Stomach (tissue), 8 donors: ENCODE measurements at regions not wholly inside any gene's neighbourhood (a gene's known extent, or its start where the extent isn't known, plus 50 kb on each side); places are given as distances from the start of the nearest gene placed in this dataset.
A peak's percentile ranks its signal among the peaks of the same experiment; 100 is the strongest.

ENCODE experiments used
- DNase-seq, 2 donors: peaks; one replicate each; pipeline versions ENCODE4 v3.0.0 to v3.0.0-alpha.2; 2013 to 2019
- H3K27ac ChIP-seq, 5 donors: fragments of 200-600 bp in 4 of 5; sonication (generic) in 4 of 5; one replicate each; pipeline ENCODE4 v1.5.1; 2013 to 2019; ENCODE audit warnings: mild to moderate bottlenecking in 1 of 5, moderate library complexity in 1 of 5
- H3K27me3 ChIP-seq, 3 donors: fragments of 200-600 bp; sonication (generic); one replicate each; pipeline ENCODE4 v1.5.1; 2017 to 2019; ENCODE audit warnings: mixed run types in 1 of 3
- H3K36me3 ChIP-seq, 4 donors: fragments of 200-600 bp; sonication (generic); 1 replicate in 3 of 4; 2 replicates in 1 of 4; pipeline ENCODE4 v1.5.1; 2016 to 2019
- H3K4me1 ChIP-seq, 4 donors: fragments of 200-600 bp; sonication (generic); one replicate each; pipeline ENCODE4 v1.5.1; 2016 to 2019
- H3K4me3 ChIP-seq, 4 donors: fragments of 200-600 bp; sonication (generic) in 3 of 4; one replicate each; pipeline ENCODE4 v1.5.1; 2016 to 2019; ENCODE audit warnings: mild to moderate bottlenecking in 1 of 4
- H3K9me3 ChIP-seq, 4 donors: fragments of 200-600 bp; sonication (generic); one replicate each; pipeline ENCODE4 v1.5.1; 2016 to 2019
- EP300 ChIP-seq: sonication (generic); formaldehyde crosslinking; IDR thresholded peaks from one replicate; pipeline ENCODE4 v1.6.1; 2017; ENCODE audit warnings: antibody characterized with exemption
- POLR2A ChIP-seq, 4 donors: fragments of 450-650 bp; IDR thresholded peaks; one replicate each; pipeline ENCODE4 v1.6.1; 2016; ENCODE audit warnings: antibody characterized with exemption in 4 of 4, control low read depth in 2 of 4, mild to moderate bottlenecking in 1 of 4, moderate library complexity in 1 of 4
- POLR2AphosphoS5 ChIP-seq, 3 donors: sonication (generic); formaldehyde crosslinking; IDR thresholded peaks; one replicate each; pipeline ENCODE4 v1.6.1; 2016; ENCODE audit warnings: antibody characterized with exemption in 3 of 3
- WGBS, 5 donors: extraction: QIAGEN DNeasy Blood & Tissue Kit in 3 of 5; methylation state at CpG; one replicate each; pipeline versions ENCODE4 v1.1.5 to v1.1.7; 2013 to 2018; 5-methylcytosine and 5-hydroxymethylcytosine counted together
- intact Hi-C: fragments of 100-400 bp; cut with DNase I; formaldehyde crosslinking; loops from one replicate; pipeline ENCODE4 v1.15.1; 2023; ENCODE audit warnings: low total_unique reads
- TF ChIP-seq, protein P1 (sequence below), 7 experiments: fragments of 450-650 bp in 4 of 7; fragments of 200-600 bp in 3 of 7; sonication (generic) in 3 of 7; IDR thresholded peaks; one replicate each; pipeline ENCODE4 v1.5.1; 2016 to 2019; ENCODE audit warnings: antibody characterized with exemption in 7 of 7, control low read depth in 2 of 7, mild to moderate bottlenecking in 1 of 7
- donor health status: healthy with polysubstance abuse.
- donor health status: Bipolar disorder and iron deficiency.
- donor health status: healthy.

DNA sequence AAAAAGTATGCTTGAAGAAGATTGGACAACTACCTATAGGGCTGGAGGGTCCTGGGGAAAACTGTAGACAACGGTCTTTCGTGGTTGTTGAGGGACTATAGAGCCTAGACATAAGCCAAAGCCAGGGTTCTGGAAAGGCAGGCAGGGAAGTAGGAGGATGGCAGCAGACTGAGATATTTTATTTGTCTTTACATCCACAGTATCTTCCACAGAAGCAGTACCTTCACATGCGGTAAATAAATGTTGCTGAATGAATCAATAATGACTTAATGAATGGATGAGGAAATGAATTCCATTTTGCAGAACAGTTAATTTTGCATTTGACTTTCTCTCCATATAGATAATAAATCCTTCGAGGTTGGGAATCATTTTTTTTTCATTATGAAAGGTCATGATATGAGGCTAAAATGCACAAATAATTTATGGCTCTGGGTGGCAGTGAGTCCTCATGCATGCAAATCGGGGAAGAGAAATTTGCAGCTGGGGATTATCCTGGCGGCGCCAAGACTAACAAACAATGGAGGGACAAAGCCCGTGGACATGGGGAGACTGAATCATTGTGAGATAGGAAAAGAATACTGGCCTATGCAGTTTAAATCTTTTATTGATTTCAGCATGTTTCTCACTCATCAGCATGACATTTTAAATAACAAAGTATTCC, 102.0 kb downstream of the ERCC5 start:
- no peaks in the 10 kb centered on the region for H3K36me3 ChIP-seq
- DNase-seq, result peak in 1 of 2 donors; percentile 51
- TF ChIP-seq POLR2A (IDR thresholded peaks at IDR 0.05) (no peak), POLR2AphosphoS5 (IDR thresholded peaks at IDR 0.05) (no peak), EP300 (no peak)
- TF ChIP-seq, protein P1, sequence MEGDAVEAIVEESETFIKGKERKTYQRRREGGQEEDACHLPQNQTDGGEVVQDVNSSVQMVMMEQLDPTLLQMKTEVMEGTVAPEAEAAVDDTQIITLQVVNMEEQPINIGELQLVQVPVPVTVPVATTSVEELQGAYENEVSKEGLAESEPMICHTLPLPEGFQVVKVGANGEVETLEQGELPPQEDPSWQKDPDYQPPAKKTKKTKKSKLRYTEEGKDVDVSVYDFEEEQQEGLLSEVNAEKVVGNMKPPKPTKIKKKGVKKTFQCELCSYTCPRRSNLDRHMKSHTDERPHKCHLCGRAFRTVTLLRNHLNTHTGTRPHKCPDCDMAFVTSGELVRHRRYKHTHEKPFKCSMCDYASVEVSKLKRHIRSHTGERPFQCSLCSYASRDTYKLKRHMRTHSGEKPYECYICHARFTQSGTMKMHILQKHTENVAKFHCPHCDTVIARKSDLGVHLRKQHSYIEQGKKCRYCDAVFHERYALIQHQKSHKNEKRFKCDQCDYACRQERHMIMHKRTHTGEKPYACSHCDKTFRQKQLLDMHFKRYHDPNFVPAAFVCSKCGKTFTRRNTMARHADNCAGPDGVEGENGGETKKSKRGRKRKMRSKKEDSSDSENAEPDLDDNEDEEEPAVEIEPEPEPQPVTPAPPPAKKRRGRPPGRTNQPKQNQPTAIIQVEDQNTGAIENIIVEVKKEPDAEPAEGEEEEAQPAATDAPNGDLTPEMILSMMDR (IDR thresholded peaks at IDR 0.05), result no peak
- intact Hi-C loops, result no loop called here
- no peaks in the 10 kb centered on the region for H3K4me1 ChIP-seq
- H3K4me3 ChIP-seq, result no peak overlapping the region
- WGBS, 5 donors, result 45 to 53% (median 49%) methylated on average over 8 of the region's 8 CpGs
- no peak overlapping the region for H3K27ac ChIP-seq
- no peaks in the 10 kb centered on the region for H3K27me3 ChIP-seq
- peaks cover 0 to 4% (median 2%) of the 10 kb centered on the region in 4 donors for H3K9me3 ChIP-seq

DNA sequence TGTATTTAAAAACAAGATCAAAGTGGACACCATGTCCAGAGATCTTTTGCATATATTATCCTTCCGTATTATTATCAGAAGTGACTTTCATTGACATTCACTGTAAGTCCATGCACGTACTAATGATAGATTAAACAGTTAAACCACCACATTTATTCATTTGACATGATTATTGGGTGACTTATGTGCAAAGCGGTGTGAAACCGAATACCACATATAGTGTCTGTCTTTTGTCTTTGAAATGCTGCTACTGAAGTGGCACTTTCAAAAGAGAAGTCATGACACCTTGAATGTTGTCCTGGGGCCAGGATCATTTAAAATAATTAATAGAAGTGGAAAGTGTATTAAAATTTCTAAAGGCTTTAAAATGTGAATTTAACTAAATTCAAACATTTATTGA, 100.1 kb downstream of the ERCC5 start:
- Histone ChIP-seq H3K9me3 (peaks cover 0 to 23% (median 8%) of the 10 kb centered on the region in 4 donors), H3K27me3 (no peaks in the 10 kb centered on the region), H3K36me3 (no peaks in the 10 kb centered on the region), H3K27ac (no peak overlapping the region), H3K4me1 (no peaks in the 10 kb centered on the region), H3K4me3 (no peak overlapping the region)
- no peak for DNase-seq
- 78 to 88% (median 83%) methylated on average over 4 of the region's 4 CpGs for WGBS, 5 donors
- no peak for TF ChIP-seq POLR2AphosphoS5 (IDR thresholded peaks at IDR 0.05)
- TF ChIP-seq, protein P1 (IDR thresholded peaks at IDR 0.05), result no peak
- TF ChIP-seq POLR2A (IDR thresholded peaks at IDR 0.05), result no peak
- TF ChIP-seq EP300, result no peak
- intact Hi-C loops, result no loop called here

DNA sequence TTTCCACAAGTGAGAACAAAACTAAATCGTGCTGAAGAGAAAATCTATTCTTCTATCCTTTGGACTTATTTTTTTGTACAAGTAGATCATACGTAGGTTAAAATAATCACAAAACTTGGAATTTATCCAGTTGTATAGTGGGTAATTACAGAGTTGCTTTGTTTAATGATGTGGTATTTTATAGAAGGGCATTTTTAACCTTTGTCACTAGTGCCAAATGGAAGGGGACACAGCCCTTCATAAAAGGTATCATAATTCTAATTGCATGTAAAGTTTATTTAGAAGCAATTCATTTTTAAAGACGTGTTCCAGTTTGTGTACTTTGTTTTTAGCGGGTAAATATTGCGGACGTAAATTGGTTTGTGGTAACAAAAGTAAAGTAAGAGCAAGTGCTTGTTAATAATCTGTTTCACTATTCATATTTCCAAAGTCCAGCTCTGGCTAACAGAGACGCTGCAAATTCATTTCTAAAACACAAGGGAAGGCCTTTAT, 99.5 kb downstream of the ERCC5 start:
- 63 to 69% (median 63%) methylated on average over 7 of the region's 7 CpGs for WGBS, 5 donors
- no peaks in the 10 kb centered on the region for H3K4me1 ChIP-seq
- no peaks in the 10 kb centered on the region for H3K27me3 ChIP-seq
- DNase-seq, result no peak
- no peak overlapping the region for H3K4me3 ChIP-seq
- intact Hi-C loops, result no loop called here
- peaks cover 0 to 28% (median 8%) of the 10 kb centered on the region in 4 donors for H3K9me3 ChIP-seq
- TF ChIP-seq EP300, result no peak
- H3K36me3 ChIP-seq, result no peaks in the 10 kb centered on the region
- H3K27ac ChIP-seq, result no peak overlapping the region

DNA sequence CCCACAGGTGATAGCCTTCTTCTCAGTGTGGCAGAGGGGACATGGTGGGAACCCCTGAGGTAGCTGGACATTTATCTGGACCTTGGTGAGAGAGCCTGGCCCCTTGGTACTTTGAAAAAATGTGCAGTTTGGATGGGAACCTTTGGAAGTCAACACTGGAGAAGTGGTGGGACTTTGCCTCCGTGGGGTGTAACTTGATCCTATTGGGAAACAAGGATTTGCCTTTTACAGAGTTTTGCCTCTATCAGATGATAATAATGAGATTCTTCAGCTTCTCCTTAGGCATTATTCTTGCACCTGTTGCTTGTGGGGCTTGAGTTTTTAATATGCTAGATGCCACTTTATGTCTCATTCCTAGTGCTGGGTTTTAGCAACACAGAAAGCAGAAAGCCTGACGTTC, 99.0 kb downstream of the ERCC5 start:
- no peak overlapping the region for H3K27ac ChIP-seq
- 61 to 72% (median 61%) methylated on average over 2 of the region's 2 CpGs for WGBS, 5 donors
- H3K27me3 ChIP-seq, result no peaks in the 10 kb centered on the region

More for the DNA sequence above, 99.0 kb downstream of the ERCC5 start:
- Histone ChIP-seq H3K9me3 (peaks cover 0 to 28% (median 8%) of the 10 kb centered on the region in 4 donors), H3K4me3 (no peak overlapping the region), H3K36me3 (no peaks in the 10 kb centered on the region), H3K4me1 (no peaks in the 10 kb centered on the region)
- no peak for DNase-seq
- TF ChIP-seq, protein P1 (IDR thresholded peaks at IDR 0.05), result no peak
- no peak for TF ChIP-seq POLR2AphosphoS5 (IDR thresholded peaks at IDR 0.05)
- no peak for TF ChIP-seq POLR2A (IDR thresholded peaks at IDR 0.05)
- TF ChIP-seq EP300, result no peak
- intact Hi-C loops, result no loop called here
